Endothelial cell of hepatic sinusoid (primary cell): ENCODE measurements at regions not wholly inside any gene's neighbourhood (a gene's known extent, or its start where the extent isn't known, plus 50 kb on each side); places are given as distances from the start of the nearest gene placed in this dataset.
"Not testable (repeated sequence)": the region's sequence is repeated elsewhere in the genome, so short reads cannot be mapped to it uniquely, and the experiment has no call there.

ENCODE experiments used
- in situ Hi-C: cut with HindIII; loops from 2 replicates; pipeline ENCODE4 v1.10.0; 2017; ENCODE audit warnings: low sequenced_read_pairs

- in situ Hi-C loops = not testable (repeated sequence)
Observed at GRCh38 chr2:17202628-17203027, 315.6 kb downstream of the RAD51AP2 start.

- in situ Hi-C loops = loop anchor here (5.0 kb wide), 1 partner anchor 52 kb away; no protein-coding TSS in a partner anchor
Observed at GRCh38 chr2:17199741-17200140, 318.5 kb downstream of the RAD51AP2 start.

GRCh38 chr2:17196380-17196779, 321.9 kb downstream of the RAD51AP2 start:
- in situ Hi-C loops = loop anchor here (5.0 kb wide), 1 partner anchor 49 kb away; no protein-coding TSS in a partner anchor

GRCh38 chr2:17195016-17195415, 323.2 kb downstream of the RAD51AP2 start:
- in situ Hi-C loops = loop anchor here (5.0 kb wide), 1 partner anchor 48 kb away; no protein-coding TSS in a partner anchor

- in situ Hi-C loops = no loop called here
Observed at GRCh38 chr2:17194083-17194482, 324.2 kb downstream of the RAD51AP2 start.

GRCh38 chr2:17193433-17193890, 324.8 kb downstream of the RAD51AP2 start:
- in situ Hi-C loops = not testable (repeated sequence)

- in situ Hi-C loops = no loop called here
Observed at GRCh38 chr2:17191223-17191622, 327.0 kb downstream of the RAD51AP2 start.

- in situ Hi-C loops = no loop called here
Observed at GRCh38 chr2:17190527-17190926, 327.7 kb downstream of the RAD51AP2 start.

GRCh38 chr2:17188721-17189120, 329.5 kb downstream of the RAD51AP2 start:
- in situ Hi-C loops = no loop called here

- in situ Hi-C loops = no loop called here
Observed at GRCh38 chr2:17184512-17184911, 333.7 kb downstream of the RAD51AP2 start.

GRCh38 chr2:17182399-17182798, 335.8 kb downstream of the RAD51AP2 start:
- in situ Hi-C loops = no loop called here

GRCh38 chr2:17181051-17181752, 337.0 kb downstream of the RAD51AP2 start:
- in situ Hi-C loops = no loop called here

- in situ Hi-C loops = no loop called here
Observed at GRCh38 chr2:17179145-17179808, 339.0 kb downstream of the RAD51AP2 start.

GRCh38 chr2:17177088-17177487, 341.2 kb downstream of the RAD51AP2 start:
- in situ Hi-C loops = no loop called here

GRCh38 chr2:17171446-17172049, 346.7 kb downstream of the RAD51AP2 start:
- in situ Hi-C loops = no loop called here

- in situ Hi-C loops = no loop called here
Observed at GRCh38 chr2:17166506-17166905, 351.7 kb downstream of the RAD51AP2 start.

GRCh38 chr2:17164550-17164949, 353.7 kb downstream of the RAD51AP2 start:
- in situ Hi-C loops = no loop called here

GRCh38 chr2:17163638-17164037, 354.6 kb downstream of the RAD51AP2 start:
- in situ Hi-C loops = no loop called here

- in situ Hi-C loops = no loop called here
Observed at GRCh38 chr2:17162713-17163112, 355.5 kb downstream of the RAD51AP2 start.

GRCh38 chr2:17160594-17160993, 357.6 kb downstream of the RAD51AP2 start:
- in situ Hi-C loops = no loop called here

GRCh38 chr2:17156086-17156485, 362.2 kb downstream of the RAD51AP2 start:
- in situ Hi-C loops = no loop called here

GRCh38 chr2:17149945-17150344, 368.3 kb downstream of the RAD51AP2 start:
- in situ Hi-C loops = loop anchor here (5.0 kb wide), 1 partner anchor 47 kb away; no protein-coding TSS in a partner anchor
